GM12892 (cell line): ENCODE measurements at regions not wholly inside any gene's neighbourhood (a gene's known extent, or its start where the extent isn't known, plus 50 kb on each side); places are given as distances from the start of the nearest gene placed in this dataset.
"Not testable (repeated sequence)": the region's sequence is repeated elsewhere in the genome, so short reads cannot be mapped to it uniquely, and the experiment has no call there.

ENCODE experiments used
- POLR2A ChIP-seq: IDR thresholded peaks from 2 replicates; pipeline ENCODE4 v1.6.1; 2011; ENCODE audit warnings: low read depth, low read length, control low read depth
- POLR2AphosphoS5 ChIP-seq: IDR thresholded peaks from 2 replicates; pipeline ENCODE4 v1.6.1; 2011; ENCODE audit warnings: low read depth, low read length, control low read depth

DNA sequence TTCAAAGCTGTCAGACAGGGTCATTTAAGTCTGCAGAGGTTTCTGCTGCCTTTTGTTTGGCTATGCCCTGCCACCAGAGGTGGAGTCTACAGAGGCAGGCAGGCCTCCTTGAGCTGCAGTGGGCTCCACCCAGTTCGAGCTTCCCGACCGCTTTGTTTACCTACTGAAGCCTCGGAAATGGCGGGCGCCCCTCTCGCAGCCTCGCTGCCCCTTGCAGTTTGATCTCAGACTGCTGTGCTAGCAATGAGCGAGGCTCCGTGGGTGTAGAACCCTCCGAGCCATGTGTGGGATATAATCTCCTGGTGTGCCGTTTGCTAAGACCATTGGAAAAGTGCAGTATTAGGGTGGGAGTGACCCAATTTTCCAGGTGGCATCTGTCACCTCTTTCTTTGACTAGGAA is 471.7 kb downstream of the RAB38 start:
- TF ChIP-seq POLR2AphosphoS5, POLR2A: not testable (repeated sequence)
